ENCODE measurements at regions not wholly inside any gene's neighbourhood (a gene's known extent, or its start where the extent isn't known, plus 50 kb on each side); places are given as distances from the start of the nearest gene placed in this dataset.
"Not testable (repeated sequence)": the region's sequence is repeated elsewhere in the genome, so short reads cannot be mapped to it uniquely, and the experiment has no call there.

- Histone ChIP-seq H3K27me3 (no peaks in the 10 kb centered on the region), H3K36me3 (no peaks in the 10 kb centered on the region), H3K9me3 (no peaks in the 10 kb centered on the region), H3K4me3 (no peak overlapping the region), H3K4me1 (no peaks in the 10 kb centered on the region), H3K27ac (no peak overlapping the region)
- no peak for TF ChIP-seq POLR2AphosphoS5 (IDR thresholded peaks at IDR 0.05; ENCODE audit: insufficient read depth in 1 of 2, low read depth in 1 of 2)
- no peak for DNase-seq (ENCODE audit: extremely low spot score in 2 of 2)
- intact Hi-C loops (cut with DNase I), result no loop called here
These were observed 67.8 kb upstream of the IL33 start for GRCh38 chr9:6147846-6148245.

DNA sequence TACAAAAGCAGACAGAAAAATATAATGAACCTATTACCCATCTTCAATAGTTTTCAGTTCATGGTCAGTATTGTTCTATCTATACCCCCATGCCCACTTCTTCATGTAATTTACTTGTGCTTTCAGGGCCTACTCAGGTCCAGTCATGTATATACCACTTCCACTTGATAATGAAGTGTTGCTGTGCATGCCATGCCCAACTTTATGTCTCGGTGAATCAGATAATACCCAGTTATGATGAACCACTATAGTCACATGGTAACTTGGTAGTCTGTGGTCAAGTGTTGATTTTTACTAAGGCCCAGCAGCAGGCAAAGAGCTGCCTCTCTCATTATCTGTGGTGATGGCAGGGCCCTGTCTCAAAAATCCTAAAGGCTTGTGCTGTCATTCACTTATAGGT is 70.7 kb upstream of the IL33 start:
- TF ChIP-seq, protein P1, sequence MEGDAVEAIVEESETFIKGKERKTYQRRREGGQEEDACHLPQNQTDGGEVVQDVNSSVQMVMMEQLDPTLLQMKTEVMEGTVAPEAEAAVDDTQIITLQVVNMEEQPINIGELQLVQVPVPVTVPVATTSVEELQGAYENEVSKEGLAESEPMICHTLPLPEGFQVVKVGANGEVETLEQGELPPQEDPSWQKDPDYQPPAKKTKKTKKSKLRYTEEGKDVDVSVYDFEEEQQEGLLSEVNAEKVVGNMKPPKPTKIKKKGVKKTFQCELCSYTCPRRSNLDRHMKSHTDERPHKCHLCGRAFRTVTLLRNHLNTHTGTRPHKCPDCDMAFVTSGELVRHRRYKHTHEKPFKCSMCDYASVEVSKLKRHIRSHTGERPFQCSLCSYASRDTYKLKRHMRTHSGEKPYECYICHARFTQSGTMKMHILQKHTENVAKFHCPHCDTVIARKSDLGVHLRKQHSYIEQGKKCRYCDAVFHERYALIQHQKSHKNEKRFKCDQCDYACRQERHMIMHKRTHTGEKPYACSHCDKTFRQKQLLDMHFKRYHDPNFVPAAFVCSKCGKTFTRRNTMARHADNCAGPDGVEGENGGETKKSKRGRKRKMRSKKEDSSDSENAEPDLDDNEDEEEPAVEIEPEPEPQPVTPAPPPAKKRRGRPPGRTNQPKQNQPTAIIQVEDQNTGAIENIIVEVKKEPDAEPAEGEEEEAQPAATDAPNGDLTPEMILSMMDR (IDR thresholded peaks at IDR 0.05), result no peak
- Histone ChIP-seq H3K9me3 (no peaks in the 10 kb centered on the region), H3K36me3 (no peaks in the 10 kb centered on the region), H3K4me3 (no peak overlapping the region), H3K27ac (no peak overlapping the region), H3K27me3 (no peaks in the 10 kb centered on the region), H3K4me1 (no peaks in the 10 kb centered on the region)
- intact Hi-C loops (cut with DNase I), result no loop called here
- no peak for DNase-seq (ENCODE audit: extremely low spot score in 2 of 2)

DNA sequence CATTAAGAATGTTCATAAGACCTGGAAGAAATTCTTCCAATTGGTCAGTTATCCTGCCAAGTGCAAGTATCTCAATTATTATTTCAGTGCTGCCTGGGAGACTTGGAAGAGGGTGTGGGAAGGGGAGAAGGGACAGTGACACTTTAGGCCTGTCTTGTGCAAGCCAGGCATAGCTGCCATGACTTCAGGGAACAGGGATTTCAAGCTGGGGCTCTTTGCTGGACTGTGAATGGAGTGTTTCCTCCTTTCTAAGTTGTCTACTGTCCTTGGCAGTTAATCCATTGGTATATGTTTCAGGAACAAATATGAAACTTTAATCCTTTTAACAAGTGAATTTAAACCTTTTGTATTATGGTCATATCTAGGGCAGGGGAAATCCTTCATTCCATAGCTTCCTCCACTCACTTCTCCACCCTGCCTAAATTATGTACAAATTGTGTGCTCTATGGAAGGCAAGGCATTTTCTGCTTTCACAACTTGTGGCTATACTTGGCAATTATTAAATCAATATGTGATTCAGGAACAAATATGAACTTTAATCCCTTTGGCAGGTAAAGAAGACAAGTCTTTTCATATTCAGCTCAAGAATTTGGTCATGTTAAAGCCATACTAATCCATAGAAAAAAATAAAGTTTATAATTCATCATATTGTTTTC is 72.7 kb upstream of the IL33 start:
- intact Hi-C loops (cut with DNase I), result no loop called here
- no peak overlapping the region for H3K27ac ChIP-seq

DNA sequence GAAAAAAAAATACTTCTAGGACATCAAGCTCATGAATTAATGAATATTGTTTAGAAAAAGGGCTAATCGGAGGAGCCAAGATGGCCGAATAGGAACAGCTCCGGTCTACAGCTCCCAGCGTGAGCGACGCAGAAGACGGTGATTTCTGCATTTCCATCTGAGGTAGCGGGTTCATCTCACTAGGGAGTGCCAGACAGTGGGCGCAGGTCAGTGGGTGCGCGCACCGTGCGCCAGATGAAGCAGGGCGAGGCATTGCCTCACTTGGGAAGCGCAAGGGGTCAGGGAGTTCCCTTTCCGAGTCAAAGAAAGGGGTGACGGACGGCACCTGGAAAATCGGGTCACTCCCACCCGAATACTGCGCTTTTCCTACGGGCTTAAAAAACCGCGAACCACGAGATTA is 79.8 kb upstream of the IL33 start:
- H3K4me1 ChIP-seq; H3K27me3 ChIP-seq; intact Hi-C loops (cut with DNase I); H3K9me3 ChIP-seq; H3K27ac ChIP-seq; DNase-seq (ENCODE audit: extremely low spot score in 2 of 2); H3K36me3 ChIP-seq; H3K4me3 ChIP-seq: not testable (repeated sequence)

More for the DNA sequence above, 72.7 kb upstream of the IL33 start:
- Histone ChIP-seq H3K9me3 (no peaks in the 10 kb centered on the region), H3K4me3 (no peak overlapping the region), H3K4me1 (no peaks in the 10 kb centered on the region), H3K27me3 (no peaks in the 10 kb centered on the region), H3K36me3 (no peaks in the 10 kb centered on the region)
- DNase-seq (ENCODE audit: extremely low spot score in 2 of 2), result no peak
- TF ChIP-seq POLR2A (IDR thresholded peaks at IDR 0.05) (no peak), POLR2AphosphoS5 (IDR thresholded peaks at IDR 0.05; ENCODE audit: insufficient read depth in 1 of 2, low read depth in 1 of 2) (no peak)
- TF ChIP-seq, protein P1 (IDR thresholded peaks at IDR 0.05), result no peak

- TF ChIP-seq POLR2AphosphoS5 (IDR thresholded peaks at IDR 0.05; ENCODE audit: insufficient read depth in 1 of 2, low read depth in 1 of 2) (no peak), POLR2A (IDR thresholded peaks at IDR 0.05) (no peak)
- TF ChIP-seq, protein P1 (IDR thresholded peaks at IDR 0.05), result no peak
- DNase-seq (ENCODE audit: extremely low spot score in 2 of 2), result no peak
- H3K4me1 ChIP-seq, result no peaks in the 10 kb centered on the region
- intact Hi-C loops (cut with DNase I), result no loop called here
- H3K36me3 ChIP-seq, result no peaks in the 10 kb centered on the region
- H3K27ac ChIP-seq, result no peak overlapping the region
- no peaks in the 10 kb centered on the region for H3K27me3 ChIP-seq
- no peak overlapping the region for H3K4me3 ChIP-seq
- H3K9me3 ChIP-seq, result no peaks in the 10 kb centered on the region
These were observed 80.9 kb upstream of the IL33 start for GRCh38 chr9:6134661-6135180.

DNA sequence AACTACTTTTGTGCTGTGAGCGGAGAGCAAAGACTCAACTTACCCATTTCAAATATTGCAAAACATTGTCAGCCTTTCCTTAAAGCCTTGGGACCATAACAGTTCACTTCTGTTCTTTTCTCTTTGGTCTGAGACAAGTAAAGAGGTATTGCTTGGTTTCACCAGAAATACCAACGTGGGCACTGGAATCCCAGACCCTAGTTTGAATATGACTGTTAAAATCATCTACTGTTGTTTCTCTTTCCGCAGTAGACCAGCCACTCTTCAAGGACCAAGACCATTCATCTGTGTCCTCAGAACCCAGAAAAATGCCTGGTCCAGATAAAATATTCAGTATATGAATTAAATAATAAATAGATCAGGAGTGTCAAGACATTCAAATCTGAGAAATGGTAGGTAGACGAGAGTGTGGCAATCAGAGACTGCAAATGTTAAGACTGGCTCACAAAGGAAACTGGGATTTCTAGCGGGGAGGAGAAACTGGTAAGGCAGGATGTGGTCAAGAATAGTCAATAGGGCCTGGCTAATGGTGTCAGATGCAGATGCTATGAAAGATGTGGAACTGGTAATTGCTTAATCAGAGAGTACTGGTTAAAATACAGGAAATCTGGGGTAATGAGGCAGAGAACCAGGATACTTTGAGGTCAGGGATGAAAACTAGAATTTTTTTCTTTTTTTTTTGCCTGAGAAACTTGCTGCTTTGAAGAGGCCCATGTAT is 82.1 kb upstream of the IL33 start:
- H3K9me3 ChIP-seq, result no peaks in the 10 kb centered on the region
- no peak overlapping the region for H3K27ac ChIP-seq
- no peaks in the 10 kb centered on the region for H3K27me3 ChIP-seq
- H3K4me1 ChIP-seq, result no peaks in the 10 kb centered on the region
- intact Hi-C loops (cut with DNase I), result no loop called here
- no peak for DNase-seq (ENCODE audit: extremely low spot score in 2 of 2)
- no peaks in the 10 kb centered on the region for H3K36me3 ChIP-seq
- H3K4me3 ChIP-seq, result no peak overlapping the region
- TF ChIP-seq, protein P1 (IDR thresholded peaks at IDR 0.05), result no peak
- no peak for TF ChIP-seq POLR2AphosphoS5 (IDR thresholded peaks at IDR 0.05; ENCODE audit: insufficient read depth in 1 of 2, low read depth in 1 of 2)
- TF ChIP-seq POLR2A (IDR thresholded peaks at IDR 0.05), result no peak

All from vagina (tissue), 2 donors.